NCI-H526 (cell line): ENCODE measurements at regions not wholly inside any gene's neighbourhood (a gene's known extent, or its start where the extent isn't known, plus 50 kb on each side); places are given as distances from the start of the nearest gene placed in this dataset.
"Not testable (repeated sequence)": the region's sequence is repeated elsewhere in the genome, so short reads cannot be mapped to it uniquely, and the experiment has no call there.

Experiments
- DNase-seq, 2 experiments: peaks; one replicate each; lab custom pipeline; 2025; lab: John Stamatoyannopoulos, UW

DNA sequence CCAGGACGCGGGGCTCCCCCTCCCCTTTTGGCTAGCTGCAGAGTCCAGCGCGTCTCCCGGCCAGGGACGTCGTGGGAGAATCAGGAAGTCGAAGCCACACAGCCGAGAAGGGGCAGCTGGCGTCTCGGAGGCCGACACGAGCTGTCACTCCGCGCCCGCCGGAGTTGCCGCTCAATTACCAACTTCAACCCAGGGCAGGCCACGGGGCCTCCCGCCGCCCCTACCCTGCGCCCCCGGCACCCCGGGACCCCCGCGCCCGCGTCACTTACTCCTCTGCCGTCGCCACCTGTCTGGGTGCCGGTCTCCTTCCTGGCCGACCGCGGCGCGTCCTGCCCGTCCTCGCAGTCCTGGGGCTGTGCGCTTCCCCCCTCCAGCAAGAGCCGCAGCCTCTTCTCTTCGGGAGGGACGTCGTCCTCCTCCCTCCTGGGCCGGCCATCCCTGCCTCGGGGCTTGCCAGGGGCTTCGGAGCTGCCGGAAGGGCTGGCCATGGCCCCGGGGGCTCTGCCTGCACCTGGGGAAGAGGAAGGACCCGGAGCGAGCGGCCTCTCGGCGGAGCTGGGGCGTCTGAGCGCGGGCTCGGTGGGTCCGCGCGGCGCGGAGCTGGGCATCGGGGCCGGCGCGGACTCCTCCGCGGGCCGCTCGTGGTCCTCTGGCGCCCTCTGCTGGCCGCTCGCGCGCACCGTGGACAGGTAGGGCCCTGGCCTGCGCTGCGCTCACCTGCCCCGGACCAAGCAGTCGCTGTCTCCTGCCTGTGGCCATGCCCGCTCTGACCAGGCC, 65.6 kb upstream of the CLEC6A start:
- peak in 1 of 2 experiments; percentile 72 for DNase-seq

- peak in 1 of 2 experiments; percentile 59 for DNase-seq
Measured at GRCh38 chr12:8396225-8397071, 59.3 kb upstream of the CLEC6A start.

- DNase-seq: not testable (repeated sequence)
Measured at GRCh38 chr12:8397378-8397777, 58.4 kb upstream of the CLEC6A start.

DNA sequence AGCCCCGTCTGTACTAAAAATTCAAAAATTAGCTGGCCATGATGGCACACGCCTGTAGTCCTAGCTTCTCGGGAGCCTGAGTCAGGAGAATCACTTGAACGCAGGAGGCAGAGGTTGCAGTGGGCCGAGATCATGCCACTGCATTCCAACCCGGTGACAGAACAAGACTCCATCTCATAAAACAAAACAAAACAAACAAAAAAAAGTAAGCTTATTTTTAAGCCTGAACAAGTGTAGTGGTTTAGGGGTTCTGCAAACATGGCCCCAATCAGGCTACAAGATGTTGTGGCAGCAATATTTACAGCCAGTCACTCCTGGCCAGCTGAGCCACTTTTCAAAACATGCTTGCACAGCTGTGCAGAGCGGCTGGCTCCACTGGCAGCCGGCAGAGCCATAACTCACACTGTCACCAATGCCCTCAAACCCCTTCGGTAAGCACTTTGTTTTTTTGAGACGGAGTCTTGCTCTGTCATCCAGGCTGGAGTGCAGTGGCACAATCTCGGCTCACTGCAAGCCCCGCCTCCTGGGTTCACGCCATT, 56.2 kb upstream of the CLEC6A start:
- not testable (repeated sequence) for DNase-seq

DNA sequence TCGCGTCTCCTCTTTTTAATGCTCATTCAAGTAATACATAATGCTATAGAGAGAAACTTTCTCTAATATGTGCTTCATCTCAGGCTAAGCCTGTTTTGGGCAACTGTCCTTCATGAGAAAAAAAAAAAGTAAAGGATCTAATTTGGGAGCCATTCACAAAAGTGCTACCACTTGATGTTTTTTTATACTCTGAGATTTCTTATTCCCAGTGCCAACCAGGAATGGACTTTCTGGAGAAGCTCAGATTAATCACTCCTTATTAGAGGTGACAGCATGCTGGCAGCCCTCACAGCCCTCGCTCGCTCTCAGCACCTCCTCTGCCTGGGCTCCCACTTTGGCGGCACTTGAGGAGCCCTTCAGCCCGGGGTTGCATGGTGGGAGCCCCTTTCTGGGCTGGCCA, 51.9 kb upstream of the CLEC6A start:
- DNase-seq: not testable (repeated sequence)

DNA sequence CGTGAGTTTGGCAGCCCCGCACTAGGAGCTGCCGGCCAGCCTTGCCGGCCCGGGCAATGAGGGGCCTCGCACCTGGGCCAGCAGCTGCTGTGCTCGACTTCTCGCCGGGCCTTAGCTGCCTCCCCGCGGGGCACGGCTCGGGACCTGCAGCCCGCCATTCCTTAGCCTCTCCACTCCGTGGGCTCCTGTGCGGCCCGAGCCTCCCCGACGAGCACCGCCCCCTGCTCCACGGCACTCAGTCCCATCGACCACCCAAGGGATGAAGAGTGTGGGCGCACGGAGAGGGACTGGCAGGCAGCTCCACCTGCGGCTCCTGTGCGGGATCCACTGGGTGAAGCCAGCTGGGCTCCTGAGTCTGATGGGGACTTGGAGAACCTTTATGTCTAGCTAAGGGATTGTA, 51.4 kb upstream of the CLEC6A start:
- DNase-seq: not testable (repeated sequence)
